GM08714 (cell line): ENCODE measurements at regions not wholly inside any gene's neighbourhood (a gene's known extent, or its start where the extent isn't known, plus 50 kb on each side); places are given as distances from the start of the nearest gene placed in this dataset.

ENCODE experiments used
- H3K4me3 ChIP-seq: fragments of 200-500 bp; sonication (Bioruptor generic); 2 replicates; pipeline ENCODE4 v1.5.1; 2014; ENCODE audit warnings: mild to moderate bottlenecking, low read length, inconsistent platforms
- ZNF274 ChIP-seq: IDR thresholded peaks from 2 replicates; pipeline ENCODE4 v1.6.1; 2012; ENCODE audit warnings: mild to moderate bottlenecking, low read depth, low read length

DNA sequence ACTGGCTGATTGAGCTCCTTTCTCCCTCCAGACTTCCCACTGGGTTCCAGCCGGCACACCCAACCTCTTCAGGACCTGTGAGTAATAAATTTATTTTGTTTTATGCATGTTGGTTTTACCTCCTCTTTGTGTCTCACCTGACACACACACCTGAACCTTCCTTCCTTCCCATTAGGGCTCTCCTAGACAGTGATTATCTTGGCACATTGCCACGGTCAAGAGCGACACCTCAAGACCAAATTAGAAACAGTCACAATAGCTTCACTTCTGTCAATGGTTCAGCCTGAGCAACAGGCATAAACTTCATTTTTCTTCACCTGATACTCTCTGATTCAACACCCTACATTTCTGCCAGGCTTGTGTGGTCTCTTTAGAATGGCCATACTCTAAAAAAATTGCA, 296.3 kb upstream of the SMARCA2 start:
- H3K4me3 ChIP-seq, result no peak overlapping the region
- no peak for TF ChIP-seq ZNF274

DNA sequence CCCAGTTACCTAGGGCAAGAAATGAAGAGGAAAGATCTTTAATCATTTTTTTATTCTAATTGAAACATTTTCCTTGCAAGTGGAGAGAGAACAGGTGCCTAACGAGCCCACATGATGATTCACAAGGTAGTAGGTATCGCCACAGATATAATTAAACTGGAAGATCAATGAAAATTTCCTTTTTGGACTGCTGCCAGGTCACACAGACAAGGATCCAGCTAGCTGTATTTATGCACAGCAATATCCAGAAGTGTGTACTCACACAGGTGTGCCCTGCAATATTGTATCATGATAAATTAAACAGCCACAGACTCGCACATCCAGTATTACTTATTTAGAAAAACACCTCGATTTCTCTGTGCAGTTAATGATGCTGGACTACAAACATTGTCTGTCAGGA, 294.0 kb upstream of the SMARCA2 start:
- TF ChIP-seq ZNF274, result no peak
- H3K4me3 ChIP-seq, result no peak overlapping the region

DNA sequence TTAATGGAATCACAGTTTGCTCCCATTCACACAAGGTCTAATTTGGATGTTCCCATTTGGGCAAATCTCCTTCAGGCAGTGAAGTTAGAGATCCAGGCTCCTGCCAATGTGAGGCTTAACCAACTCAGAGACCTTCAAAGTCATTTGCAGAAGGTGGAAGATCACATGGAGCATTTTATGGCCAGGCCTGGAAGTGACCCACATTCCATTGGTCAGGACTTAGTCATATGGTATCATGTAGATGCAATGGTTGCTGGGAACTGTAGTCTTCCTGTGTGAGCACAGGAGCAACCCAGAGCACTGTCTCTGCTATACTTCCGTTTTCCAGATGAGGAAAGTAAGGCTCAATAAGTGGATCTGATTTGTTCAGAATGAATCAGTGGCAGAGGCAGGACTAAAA, 292.7 kb upstream of the SMARCA2 start:
- TF ChIP-seq ZNF274, result no peak
- no peak overlapping the region for H3K4me3 ChIP-seq

GRCh38 chr9:1723522-1724015, 291.6 kb upstream of the SMARCA2 start:
- TF ChIP-seq ZNF274, result no peak
- no peak overlapping the region for H3K4me3 ChIP-seq

DNA sequence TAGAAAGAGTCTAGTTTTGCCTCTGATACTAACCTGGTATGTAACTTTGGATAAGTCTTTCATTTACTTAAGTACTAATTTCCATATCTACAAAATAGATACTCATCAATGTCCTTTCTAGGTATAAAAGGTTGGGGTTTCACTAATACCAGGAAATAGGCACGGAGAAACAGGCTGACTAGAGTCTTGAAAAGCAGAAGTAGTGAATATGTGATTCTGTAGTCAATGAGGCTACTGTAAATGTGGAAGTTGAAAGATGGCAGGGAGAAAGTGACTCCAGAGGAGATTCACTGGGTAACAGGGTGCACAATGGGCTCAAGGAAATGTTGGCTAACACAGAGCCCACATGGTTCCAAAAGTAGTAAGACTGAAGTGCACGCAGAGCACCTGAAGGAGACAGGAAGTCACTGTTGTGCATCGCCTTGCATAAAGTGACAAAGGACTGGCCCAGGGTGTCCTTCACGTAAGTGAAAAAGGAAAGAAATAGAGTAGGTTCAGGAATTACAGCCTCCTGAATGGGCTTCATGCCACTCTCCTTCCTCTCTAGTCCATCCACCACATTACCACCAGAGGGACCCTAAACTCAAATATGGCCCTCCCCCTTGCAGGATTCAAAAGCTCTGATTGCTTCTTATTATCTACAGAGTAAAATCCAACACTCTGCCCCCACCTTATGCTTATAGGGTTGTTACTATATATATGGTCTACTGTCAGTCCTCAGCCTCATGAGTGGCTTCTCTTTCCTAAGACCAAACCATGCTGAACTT, 288.0 kb upstream of the SMARCA2 start:
- no peak for TF ChIP-seq ZNF274
- H3K4me3 ChIP-seq, result no peak overlapping the region

GRCh38 chr9:1729631-1730030, 285.5 kb upstream of the SMARCA2 start:
- no peak overlapping the region for H3K4me3 ChIP-seq
- no peak for TF ChIP-seq ZNF274

- no peak overlapping the region for H3K4me3 ChIP-seq
- TF ChIP-seq ZNF274, result no peak
Measured at GRCh38 chr9:1732670-1733069, 282.5 kb upstream of the SMARCA2 start.

DNA sequence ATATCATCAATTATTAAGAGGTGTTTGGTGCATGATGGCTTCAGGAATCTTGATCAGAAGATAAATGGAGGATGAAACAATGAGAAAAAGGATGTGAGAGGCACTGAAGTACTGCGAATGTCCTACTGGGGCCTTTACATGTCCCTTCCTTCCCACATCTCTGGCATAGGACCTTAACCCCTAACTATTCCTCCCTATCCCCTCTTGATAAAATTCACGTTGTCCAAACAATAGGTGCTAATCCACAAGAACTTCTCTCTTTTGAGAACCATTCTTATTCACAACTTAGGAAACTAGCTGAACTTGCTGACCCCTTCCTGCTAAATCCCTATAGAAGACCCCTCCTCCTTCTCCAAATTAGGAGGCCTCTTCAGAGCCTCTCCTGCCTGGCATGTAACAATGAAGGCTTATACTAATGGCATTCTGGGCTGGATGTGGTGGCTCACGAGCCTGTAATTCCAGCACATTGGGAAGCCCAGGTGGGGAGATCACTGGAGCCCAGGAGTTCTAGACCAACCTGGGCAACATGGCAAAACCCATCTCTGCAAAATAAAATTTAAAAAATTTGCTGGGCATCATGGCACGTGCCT, 276.5 kb upstream of the SMARCA2 start:
- no peak for TF ChIP-seq ZNF274
- H3K4me3 ChIP-seq, result no peak overlapping the region

- TF ChIP-seq ZNF274, result no peak
Measured at GRCh38 chr9:1743121-1743960, 271.8 kb upstream of the SMARCA2 start.

DNA sequence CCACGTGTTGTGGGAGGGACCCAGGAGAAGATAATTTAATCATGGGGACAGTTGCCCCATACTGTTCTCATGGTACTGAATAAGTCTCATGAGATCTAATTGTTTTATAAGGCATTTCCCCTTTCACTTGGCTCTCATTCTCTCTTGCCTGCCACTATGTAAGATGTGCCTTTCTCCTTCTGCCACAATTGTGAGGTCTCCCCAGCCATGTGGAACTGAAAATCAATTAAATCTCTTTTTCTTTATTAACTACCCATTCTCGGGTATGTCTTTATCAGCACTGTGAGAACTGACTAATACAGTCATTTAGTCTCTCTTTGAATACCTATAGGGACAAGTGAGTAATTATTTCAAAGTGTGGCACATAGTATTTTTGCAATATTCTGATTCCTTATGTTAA, 269.2 kb upstream of the SMARCA2 start:
- TF ChIP-seq ZNF274, result no peak

More at GRCh38 chr9:1743121-1743960, 271.8 kb upstream of the SMARCA2 start:
- H3K4me3 ChIP-seq, result no peak overlapping the region

DNA sequence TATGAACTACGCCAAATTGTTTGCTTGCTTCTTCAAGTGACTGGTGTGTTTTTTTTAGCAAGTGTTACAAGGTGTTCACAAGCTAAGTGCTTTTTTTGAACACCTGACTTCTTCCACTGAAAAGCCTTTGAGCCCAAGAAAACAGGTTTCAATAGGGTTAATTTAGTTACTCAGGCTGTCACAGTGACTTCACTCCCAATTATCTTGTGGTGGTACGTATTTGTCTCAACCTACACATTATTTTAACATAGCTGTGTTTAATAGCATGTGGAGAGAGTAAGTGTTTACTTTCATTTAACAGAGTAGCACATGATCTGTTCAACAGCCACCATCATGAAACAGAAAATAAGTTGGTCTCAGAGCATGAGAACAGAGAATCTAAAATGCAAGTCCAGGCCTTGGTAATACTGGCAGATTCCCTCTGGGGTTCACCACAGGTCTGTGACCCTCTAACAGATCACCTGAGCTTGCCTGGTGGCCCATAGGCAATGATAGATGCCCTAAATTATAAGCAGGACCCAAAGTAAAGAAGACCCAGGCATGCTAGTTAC, 267.7 kb upstream of the SMARCA2 start:
- H3K4me3 ChIP-seq, result no peak overlapping the region

More for the DNA sequence above, 269.2 kb upstream of the SMARCA2 start:
- no peak overlapping the region for H3K4me3 ChIP-seq

DNA sequence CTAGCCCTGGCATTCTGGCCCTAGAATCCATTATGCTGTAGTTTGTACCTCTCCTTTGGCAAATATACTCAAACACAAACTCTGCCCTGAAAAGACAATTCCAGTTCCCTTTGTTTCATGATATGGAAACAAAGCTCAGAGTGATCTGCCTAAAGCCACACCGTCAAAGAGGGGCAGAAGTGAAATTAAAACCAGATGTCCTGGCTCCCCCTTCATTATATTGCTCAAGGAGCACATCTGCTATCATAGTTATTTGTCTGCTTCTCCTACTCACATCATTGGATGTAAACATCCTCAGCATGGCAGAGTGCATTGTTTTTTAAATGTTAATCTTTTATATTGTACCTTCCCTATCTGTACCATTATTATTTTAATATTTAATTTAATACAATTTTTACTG, 266.7 kb upstream of the SMARCA2 start:
- no peak for TF ChIP-seq ZNF274
- H3K4me3 ChIP-seq, result no peak overlapping the region

More for the DNA sequence above, 267.7 kb upstream of the SMARCA2 start:
- TF ChIP-seq ZNF274, result no peak

DNA sequence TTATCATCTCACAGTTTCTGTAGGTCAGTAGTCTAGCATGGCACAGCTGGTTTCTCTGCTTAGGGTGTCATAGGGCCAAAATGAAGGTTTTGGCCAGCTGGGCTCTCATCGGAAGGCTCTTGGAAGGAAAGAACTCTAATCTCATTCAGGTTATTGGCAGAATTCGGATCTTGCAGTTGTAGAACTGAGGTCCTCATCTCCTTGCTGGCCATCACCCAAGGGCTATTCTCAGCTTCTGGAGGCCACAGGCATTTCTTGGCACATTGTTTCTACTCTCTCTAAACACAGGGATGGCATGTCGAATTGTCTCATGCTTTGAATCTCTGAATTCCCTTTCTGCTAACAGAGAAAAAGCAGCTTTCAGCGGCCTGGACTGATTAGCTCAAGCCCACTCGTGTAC, 258.0 kb upstream of the SMARCA2 start:
- no peak for TF ChIP-seq ZNF274

DNA sequence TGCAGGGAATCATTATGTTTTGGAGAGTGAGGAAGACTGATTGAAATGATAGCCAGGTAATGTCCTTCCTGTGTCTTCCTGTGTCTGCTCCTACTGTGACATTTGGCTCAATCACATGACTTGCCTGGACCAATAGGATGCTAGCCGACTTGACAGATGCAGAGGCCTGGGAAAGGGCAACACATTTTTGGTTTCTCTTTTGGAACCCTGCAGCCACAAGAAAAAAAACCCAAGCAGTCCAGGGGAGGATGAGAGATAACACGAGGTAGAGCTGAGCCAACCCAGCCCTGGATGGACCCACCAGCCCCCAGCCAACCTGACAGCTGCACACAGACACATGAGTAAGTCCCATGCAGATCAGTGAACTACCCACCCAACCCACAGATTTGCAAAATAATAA, 256.1 kb upstream of the SMARCA2 start:
- H3K4me3 ChIP-seq, result peak overlapping the region; percentile 67; the same call in 1 of the 2 replicates

More for the DNA sequence above, 258.0 kb upstream of the SMARCA2 start:
- H3K4me3 ChIP-seq, result no peak overlapping the region

More for the DNA sequence above, 256.1 kb upstream of the SMARCA2 start:
- no peak for TF ChIP-seq ZNF274
